Hepatic stellate cell (primary cell): ENCODE measurements at regions not wholly inside any gene's neighbourhood (a gene's known extent, or its start where the extent isn't known, plus 50 kb on each side); places are given as distances from the start of the nearest gene placed in this dataset.
"Not testable (repeated sequence)": the region's sequence is repeated elsewhere in the genome, so short reads cannot be mapped to it uniquely, and the experiment has no call there.

ENCODE experiments used
- DNase-seq: peaks from one replicate; pipeline ENCODE4 v3.0.0; 2011; ENCODE audit warnings: low spot score

- DNase-seq, result no peak
These were observed 191.6 kb downstream of the CDRT15L2 start for GRCh38 chr17:20771104-20771503.

- DNase-seq, result no peak
These were observed 195.1 kb downstream of the CDRT15L2 start for GRCh38 chr17:20774472-20775135.

- DNase-seq, result no peak
These were observed 195.8 kb downstream of the CDRT15L2 start for GRCh38 chr17:20775331-20775730.

- no peak for DNase-seq
These were observed 200.0 kb downstream of the CDRT15L2 start for GRCh38 chr17:20779521-20779920.

GRCh38 chr17:20781260-20781659, 201.7 kb downstream of the CDRT15L2 start:
- DNase-seq, result no peak

GRCh38 chr17:20781869-20782268, 202.3 kb downstream of the CDRT15L2 start:
- DNase-seq, result not testable (repeated sequence)

- no peak for DNase-seq
These were observed 203.6 kb downstream of the CDRT15L2 start for GRCh38 chr17:20783091-20783490.

GRCh38 chr17:20784100-20784665, 204.7 kb downstream of the CDRT15L2 start:
- no peak for DNase-seq

GRCh38 chr17:20787281-20787680, 207.8 kb downstream of the CDRT15L2 start:
- no peak for DNase-seq

GRCh38 chr17:20791626-20792025, 212.1 kb downstream of the CDRT15L2 start:
- DNase-seq, result no peak

- DNase-seq, result not testable (repeated sequence)
These were observed 215.0 kb downstream of the CDRT15L2 start for GRCh38 chr17:20794532-20794931.

GRCh38 chr17:20797292-20797691, 217.8 kb downstream of the CDRT15L2 start:
- DNase-seq, result no peak

- DNase-seq, result no peak
These were observed 220.6 kb downstream of the CDRT15L2 start for GRCh38 chr17:20800146-20800545.

GRCh38 chr17:20805751-20806150, 226.2 kb downstream of the CDRT15L2 start:
- no peak for DNase-seq

- DNase-seq, result not testable (repeated sequence)
These were observed 228.0 kb downstream of the CDRT15L2 start for GRCh38 chr17:20807566-20807965.

- DNase-seq, result not testable (repeated sequence)
These were observed 227.4 kb downstream of the USP22 start for GRCh38 chr17:20815410-20815809.

- DNase-seq, result no peak
These were observed 218.9 kb downstream of the USP22 start for GRCh38 chr17:20823905-20824304.

GRCh38 chr17:20825539-20825938, 217.3 kb downstream of the USP22 start:
- DNase-seq, result no peak

GRCh38 chr17:20840453-20840852, 202.4 kb downstream of the USP22 start:
- not testable (repeated sequence) for DNase-seq

- DNase-seq, result not testable (repeated sequence)
These were observed 201.6 kb downstream of the USP22 start for GRCh38 chr17:20840987-20841865.

GRCh38 chr17:20842012-20842411, 200.8 kb downstream of the USP22 start:
- DNase-seq, result not testable (repeated sequence)

- DNase-seq, result not testable (repeated sequence)
These were observed 199.6 kb downstream of the USP22 start for GRCh38 chr17:20843261-20843660.
